ENCODE measurements at regions not wholly inside any gene's neighbourhood (a gene's known extent, or its start where the extent isn't known, plus 50 kb on each side); places are given as distances from the start of the nearest gene placed in this dataset.

GRCh38 chr12:84756961-84757360, 155.6 kb downstream of the SLC6A15 start:
- no peak for DNase-seq (ENCODE audit: low read depth)
- TF ChIP-seq, protein P1, sequence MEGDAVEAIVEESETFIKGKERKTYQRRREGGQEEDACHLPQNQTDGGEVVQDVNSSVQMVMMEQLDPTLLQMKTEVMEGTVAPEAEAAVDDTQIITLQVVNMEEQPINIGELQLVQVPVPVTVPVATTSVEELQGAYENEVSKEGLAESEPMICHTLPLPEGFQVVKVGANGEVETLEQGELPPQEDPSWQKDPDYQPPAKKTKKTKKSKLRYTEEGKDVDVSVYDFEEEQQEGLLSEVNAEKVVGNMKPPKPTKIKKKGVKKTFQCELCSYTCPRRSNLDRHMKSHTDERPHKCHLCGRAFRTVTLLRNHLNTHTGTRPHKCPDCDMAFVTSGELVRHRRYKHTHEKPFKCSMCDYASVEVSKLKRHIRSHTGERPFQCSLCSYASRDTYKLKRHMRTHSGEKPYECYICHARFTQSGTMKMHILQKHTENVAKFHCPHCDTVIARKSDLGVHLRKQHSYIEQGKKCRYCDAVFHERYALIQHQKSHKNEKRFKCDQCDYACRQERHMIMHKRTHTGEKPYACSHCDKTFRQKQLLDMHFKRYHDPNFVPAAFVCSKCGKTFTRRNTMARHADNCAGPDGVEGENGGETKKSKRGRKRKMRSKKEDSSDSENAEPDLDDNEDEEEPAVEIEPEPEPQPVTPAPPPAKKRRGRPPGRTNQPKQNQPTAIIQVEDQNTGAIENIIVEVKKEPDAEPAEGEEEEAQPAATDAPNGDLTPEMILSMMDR (conservative IDR thresholded peaks at IDR 0.05; ENCODE audit: low read depth, low read length): no peak
- H3K4me3 ChIP-seq (ENCODE audit: low read depth, low read length): no peak overlapping the region

GRCh38 chr12:84745127-84745526, 167.5 kb downstream of the SLC6A15 start:
- no peak for DNase-seq (ENCODE audit: low read depth)
- no peak overlapping the region for H3K4me3 ChIP-seq (ENCODE audit: low read depth, low read length)
- TF ChIP-seq, protein P1 (conservative IDR thresholded peaks at IDR 0.05; ENCODE audit: low read depth, low read length): no peak

- no peak for DNase-seq (ENCODE audit: low read depth)
- TF ChIP-seq, protein P1 (conservative IDR thresholded peaks at IDR 0.05; ENCODE audit: low read depth, low read length): no peak
- H3K4me3 ChIP-seq (ENCODE audit: low read depth, low read length): no peak overlapping the region
Measured at GRCh38 chr12:84741692-84742091, 170.9 kb downstream of the SLC6A15 start.

DNA sequence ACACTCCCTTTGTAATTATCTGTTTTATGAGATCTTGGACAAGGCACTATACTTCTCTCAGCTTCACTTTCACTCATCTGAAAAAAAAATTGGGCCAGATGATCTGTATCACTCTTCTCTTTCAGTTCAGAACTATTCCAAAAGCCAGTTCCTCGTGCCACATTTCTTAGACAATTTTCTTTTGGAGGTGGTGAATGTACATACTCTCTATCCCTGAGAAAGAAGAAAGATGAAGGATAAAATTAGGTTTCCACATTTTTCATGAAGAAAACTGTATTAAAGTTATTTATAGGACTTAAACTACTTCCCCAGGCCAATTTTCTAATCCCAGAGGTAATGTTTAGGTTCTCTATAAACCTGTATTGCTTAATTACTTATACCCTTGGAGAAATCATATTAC, 171.6 kb downstream of the SLC6A15 start:
- TF ChIP-seq, protein P1 (conservative IDR thresholded peaks at IDR 0.05; ENCODE audit: low read depth, low read length): no peak
- no peak for DNase-seq (ENCODE audit: low read depth)
- no peak overlapping the region for H3K4me3 ChIP-seq (ENCODE audit: low read depth, low read length)

DNA sequence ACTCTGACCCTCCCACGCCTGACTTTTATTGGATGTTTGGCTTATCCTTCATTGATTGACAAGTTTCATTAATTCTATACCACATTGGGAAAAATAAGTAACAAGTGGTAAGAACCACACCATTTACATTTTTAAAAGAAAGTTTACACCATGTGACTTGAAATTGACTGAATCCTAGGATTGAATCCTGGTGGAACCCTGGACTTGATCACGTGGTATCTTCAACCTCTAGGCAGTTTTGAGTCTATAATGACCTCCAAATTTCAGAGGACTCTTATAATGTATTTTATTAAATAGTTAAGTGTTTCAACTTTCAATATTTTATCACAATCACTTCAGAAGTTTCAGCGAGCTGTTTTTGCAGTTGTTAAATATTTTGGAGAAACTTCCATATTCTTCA, 172.0 kb downstream of the SLC6A15 start:
- H3K4me3 ChIP-seq (ENCODE audit: low read depth, low read length): no peak overlapping the region
- TF ChIP-seq, protein P1 (conservative IDR thresholded peaks at IDR 0.05; ENCODE audit: low read depth, low read length): no peak
- no peak for DNase-seq (ENCODE audit: low read depth)

GRCh38 chr12:84738481-84738972, 174.1 kb downstream of the SLC6A15 start:
- TF ChIP-seq, protein P1 (conservative IDR thresholded peaks at IDR 0.05; ENCODE audit: low read depth, low read length): no peak
- H3K4me3 ChIP-seq (ENCODE audit: low read depth, low read length): no peak overlapping the region
- DNase-seq (ENCODE audit: low read depth): no peak

- TF ChIP-seq, protein P1 (conservative IDR thresholded peaks at IDR 0.05; ENCODE audit: low read depth, low read length): no peak
- no peak for DNase-seq (ENCODE audit: low read depth)
- no peak overlapping the region for H3K4me3 ChIP-seq (ENCODE audit: low read depth, low read length)
Measured at GRCh38 chr12:84732828-84733340, 179.7 kb downstream of the SLC6A15 start.

Measured in epithelial cell of proximal tubule (primary cell).